ENCODE measurements at regions not wholly inside any gene's neighbourhood (a gene's known extent, or its start where the extent isn't known, plus 50 kb on each side); places are given as distances from the start of the nearest gene placed in this dataset.

DNA sequence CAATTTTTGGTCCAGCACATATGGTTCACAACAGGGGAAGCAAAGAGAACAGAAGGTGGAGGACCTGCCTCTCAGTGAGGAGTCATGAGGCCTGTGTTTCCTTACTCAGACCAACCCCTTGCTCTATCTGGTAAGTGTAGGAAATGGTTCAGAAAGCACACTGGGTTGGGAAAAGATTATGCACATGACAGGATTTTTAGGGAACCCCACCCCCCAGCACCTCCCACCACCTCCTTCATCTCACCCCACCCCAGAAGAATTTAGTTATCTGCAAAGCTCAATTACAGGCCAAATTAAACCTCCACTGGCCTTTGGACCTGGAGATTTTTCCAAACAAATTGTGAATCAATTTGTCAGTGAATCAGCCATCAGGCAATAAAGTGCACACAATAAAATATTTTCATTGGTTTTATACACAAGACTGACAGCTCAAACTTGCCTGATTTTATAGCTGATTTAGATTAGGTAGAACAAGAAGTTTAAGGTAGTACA is 132.8 kb downstream of the DACT1 start:
- TF ChIP-seq BHLHE40 (IDR thresholded peaks at IDR 0.05; ENCODE audit: low read length): no peak
- TF ChIP-seq PHF20 (CRISPR knock-in tag; IDR thresholded peaks at IDR 0.05): no peak
- TF ChIP-seq, protein P1, sequence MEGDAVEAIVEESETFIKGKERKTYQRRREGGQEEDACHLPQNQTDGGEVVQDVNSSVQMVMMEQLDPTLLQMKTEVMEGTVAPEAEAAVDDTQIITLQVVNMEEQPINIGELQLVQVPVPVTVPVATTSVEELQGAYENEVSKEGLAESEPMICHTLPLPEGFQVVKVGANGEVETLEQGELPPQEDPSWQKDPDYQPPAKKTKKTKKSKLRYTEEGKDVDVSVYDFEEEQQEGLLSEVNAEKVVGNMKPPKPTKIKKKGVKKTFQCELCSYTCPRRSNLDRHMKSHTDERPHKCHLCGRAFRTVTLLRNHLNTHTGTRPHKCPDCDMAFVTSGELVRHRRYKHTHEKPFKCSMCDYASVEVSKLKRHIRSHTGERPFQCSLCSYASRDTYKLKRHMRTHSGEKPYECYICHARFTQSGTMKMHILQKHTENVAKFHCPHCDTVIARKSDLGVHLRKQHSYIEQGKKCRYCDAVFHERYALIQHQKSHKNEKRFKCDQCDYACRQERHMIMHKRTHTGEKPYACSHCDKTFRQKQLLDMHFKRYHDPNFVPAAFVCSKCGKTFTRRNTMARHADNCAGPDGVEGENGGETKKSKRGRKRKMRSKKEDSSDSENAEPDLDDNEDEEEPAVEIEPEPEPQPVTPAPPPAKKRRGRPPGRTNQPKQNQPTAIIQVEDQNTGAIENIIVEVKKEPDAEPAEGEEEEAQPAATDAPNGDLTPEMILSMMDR (CRISPR knock-in tag; IDR thresholded peaks at IDR 0.05): no peak
- TF ChIP-seq, protein P2, sequence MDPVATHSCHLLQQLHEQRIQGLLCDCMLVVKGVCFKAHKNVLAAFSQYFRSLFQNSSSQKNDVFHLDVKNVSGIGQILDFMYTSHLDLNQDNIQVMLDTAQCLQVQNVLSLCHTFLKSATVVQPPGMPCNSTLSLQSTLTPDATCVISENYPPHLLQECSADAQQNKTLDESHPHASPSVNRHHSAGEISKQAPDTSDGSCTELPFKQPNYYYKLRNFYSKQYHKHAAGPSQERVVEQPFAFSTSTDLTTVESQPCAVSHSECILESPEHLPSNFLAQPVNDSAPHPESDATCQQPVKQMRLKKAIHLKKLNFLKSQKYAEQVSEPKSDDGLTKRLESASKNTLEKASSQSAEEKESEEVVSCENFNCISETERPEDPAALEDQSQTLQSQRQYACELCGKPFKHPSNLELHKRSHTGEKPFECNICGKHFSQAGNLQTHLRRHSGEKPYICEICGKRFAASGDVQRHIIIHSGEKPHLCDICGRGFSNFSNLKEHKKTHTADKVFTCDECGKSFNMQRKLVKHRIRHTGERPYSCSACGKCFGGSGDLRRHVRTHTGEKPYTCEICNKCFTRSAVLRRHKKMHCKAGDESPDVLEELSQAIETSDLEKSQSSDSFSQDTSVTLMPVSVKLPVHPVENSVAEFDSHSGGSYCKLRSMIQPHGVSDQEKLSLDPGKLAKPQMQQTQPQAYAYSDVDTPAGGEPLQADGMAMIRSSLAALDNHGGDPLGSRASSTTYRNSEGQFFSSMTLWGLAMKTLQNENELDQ (CRISPR knock-in tag; IDR thresholded peaks at IDR 0.05; ENCODE audit: borderline replicate concordance): no peak
- no peak for TF ChIP-seq RBFOX2 (IDR thresholded peaks at IDR 0.05; ENCODE audit: low read depth, low read length)
- TF ChIP-seq CBX5 (CRISPR knock-in tag; IDR thresholded peaks at IDR 0.05; ENCODE audit: borderline replicate concordance): no peak
- TF ChIP-seq HOXD1 (CRISPR knock-in tag; IDR thresholded peaks at IDR 0.05): no peak
- no peak for TF ChIP-seq EZH2 (conservative IDR thresholded peaks at IDR 0.05; ENCODE audit: low read depth, low read length)
- no peak for TF ChIP-seq ZNF253 (CRISPR knock-in tag; IDR thresholded peaks at IDR 0.05; ENCODE audit: borderline replicate concordance)
- TF ChIP-seq KAT7 (CRISPR knock-in tag; IDR thresholded peaks at IDR 0.05; ENCODE audit: borderline replicate concordance): no peak
- TF ChIP-seq, protein P3, sequence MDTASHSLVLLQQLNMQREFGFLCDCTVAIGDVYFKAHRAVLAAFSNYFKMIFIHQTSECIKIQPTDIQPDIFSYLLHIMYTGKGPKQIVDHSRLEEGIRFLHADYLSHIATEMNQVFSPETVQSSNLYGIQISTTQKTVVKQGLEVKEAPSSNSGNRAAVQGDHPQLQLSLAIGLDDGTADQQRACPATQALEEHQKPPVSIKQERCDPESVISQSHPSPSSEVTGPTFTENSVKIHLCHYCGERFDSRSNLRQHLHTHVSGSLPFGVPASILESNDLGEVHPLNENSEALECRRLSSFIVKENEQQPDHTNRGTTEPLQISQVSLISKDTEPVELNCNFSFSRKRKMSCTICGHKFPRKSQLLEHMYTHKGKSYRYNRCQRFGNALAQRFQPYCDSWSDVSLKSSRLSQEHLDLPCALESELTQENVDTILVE (CRISPR knock-in tag; IDR thresholded peaks at IDR 0.05): no peak

Measured in HepG2 (cell line).